T-helper 2 cell treated with Interferon-gamma antibody and Interleukin-4, amounts not matched to agents 100 ng/mL and 5 ng/mL, for 36 hours (primary cell): ENCODE measurements at regions not wholly inside any gene's neighbourhood (a gene's known extent, or its start where the extent isn't known, plus 50 kb on each side); places are given as distances from the start of the nearest gene placed in this dataset.
"Not testable (repeated sequence)": the region's sequence is repeated elsewhere in the genome, so short reads cannot be mapped to it uniquely, and the experiment has no call there.

ENCODE experiments used
- intact Hi-C: fragments of 100-400 bp; cut with micrococcal nuclease; formaldehyde crosslinking; loops from one replicate; pipeline ENCODE4 v1.15.1; 2023

GRCh38 chr2:125696560-125696959 lies 959.4 kb upstream of the GYPC start:
- intact Hi-C loops = no loop called here

DNA sequence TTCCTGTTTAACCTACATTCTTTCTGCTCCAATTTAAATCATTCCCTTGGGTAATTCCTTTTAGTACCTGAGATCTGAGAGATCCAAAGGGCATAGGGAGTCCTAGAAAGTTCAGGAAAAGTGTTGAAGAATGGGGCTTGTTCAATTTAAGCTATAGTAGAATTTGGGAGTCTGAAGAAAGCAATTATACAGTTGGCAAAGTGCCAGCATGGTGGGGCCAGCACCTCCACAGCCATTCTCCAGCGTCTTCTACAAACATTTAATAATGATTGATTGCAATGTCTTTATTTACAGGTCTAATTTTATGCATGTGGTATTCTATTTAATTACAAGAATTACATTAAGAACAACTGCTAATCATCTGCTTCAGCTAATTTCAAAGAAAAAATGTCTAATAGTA lies 957.7 kb upstream of the GYPC start:
- intact Hi-C loops = no loop called here

DNA sequence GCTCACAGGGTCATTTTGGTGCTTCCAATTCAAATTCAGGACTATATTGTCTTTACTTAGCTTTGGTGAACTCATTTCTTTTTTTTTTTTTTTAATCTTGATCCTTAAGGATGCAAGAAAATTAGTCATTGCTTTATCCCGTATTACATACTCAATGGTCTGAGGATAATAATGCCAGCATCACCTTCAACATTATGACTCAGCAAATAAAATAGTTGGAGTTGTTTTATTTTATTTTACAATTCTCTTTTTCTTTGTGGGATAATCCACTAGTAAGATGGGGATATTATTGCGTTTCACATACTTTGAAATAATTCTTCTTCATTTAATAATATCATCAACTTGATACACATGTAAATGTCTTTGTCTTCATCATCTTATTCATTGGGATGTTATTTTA lies 954.9 kb upstream of the GYPC start:
- intact Hi-C loops = no loop called here

DNA sequence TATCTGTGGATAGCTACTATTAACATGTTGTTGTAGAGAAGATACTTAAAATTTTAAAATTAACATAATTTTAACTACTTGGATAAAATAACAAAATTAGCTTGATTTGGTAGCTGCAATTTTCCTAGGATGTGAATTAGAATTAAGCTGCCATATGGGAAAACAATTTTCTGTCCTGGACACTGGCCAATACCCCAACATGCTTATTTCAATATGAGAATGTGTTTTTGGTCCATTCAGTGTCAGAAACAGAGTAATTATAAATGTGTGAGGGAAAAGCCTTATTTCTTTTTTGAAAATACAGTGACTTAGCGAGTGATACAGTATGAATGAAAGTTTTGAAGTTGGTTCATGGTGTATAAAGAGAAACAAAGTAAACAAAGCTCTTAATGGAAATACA lies 948.3 kb upstream of the GYPC start:
- intact Hi-C loops = no loop called here

- intact Hi-C loops = no loop called here
Measured at GRCh38 chr2:125710561-125710960, 945.4 kb upstream of the GYPC start.

DNA sequence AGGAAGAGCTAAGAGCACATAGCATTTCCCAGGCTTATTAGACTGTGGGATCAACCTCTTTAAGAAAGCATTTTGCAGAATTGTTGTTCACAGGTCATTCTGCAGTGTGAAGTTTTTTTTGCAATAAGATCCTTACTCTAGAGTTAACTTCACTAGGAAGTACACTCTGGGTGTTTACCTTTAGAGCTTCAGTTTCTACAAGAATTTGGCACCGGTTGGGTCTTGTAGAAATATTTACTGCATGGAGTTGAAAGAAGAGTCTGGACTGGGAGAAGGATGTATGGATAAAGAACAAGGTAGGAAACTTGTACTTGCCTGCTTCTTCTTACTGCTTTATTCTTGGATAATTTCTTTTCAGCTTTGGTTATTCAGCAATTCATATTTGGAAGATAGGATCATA lies 944.9 kb upstream of the GYPC start:
- intact Hi-C loops = no loop called here

DNA sequence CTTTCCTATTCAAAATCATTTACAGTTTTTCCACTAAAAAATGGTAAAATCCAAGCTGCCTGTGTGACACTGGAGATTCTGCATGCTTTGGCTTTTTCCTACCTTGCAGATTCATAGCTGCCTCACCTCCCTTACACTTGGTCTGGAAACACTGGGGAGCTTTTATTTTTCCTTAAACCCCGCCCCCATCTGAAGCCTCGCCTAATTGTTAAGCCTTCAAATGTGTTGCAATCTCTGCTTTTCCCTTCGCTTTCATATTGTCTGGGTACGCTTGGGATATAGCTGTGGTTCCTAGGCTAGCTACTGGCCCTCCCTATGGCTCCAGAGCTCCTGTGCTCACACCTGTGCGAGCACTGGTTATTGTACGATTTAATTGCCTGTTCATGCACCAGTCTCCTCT lies 942.4 kb upstream of the GYPC start:
- intact Hi-C loops = no loop called here

DNA sequence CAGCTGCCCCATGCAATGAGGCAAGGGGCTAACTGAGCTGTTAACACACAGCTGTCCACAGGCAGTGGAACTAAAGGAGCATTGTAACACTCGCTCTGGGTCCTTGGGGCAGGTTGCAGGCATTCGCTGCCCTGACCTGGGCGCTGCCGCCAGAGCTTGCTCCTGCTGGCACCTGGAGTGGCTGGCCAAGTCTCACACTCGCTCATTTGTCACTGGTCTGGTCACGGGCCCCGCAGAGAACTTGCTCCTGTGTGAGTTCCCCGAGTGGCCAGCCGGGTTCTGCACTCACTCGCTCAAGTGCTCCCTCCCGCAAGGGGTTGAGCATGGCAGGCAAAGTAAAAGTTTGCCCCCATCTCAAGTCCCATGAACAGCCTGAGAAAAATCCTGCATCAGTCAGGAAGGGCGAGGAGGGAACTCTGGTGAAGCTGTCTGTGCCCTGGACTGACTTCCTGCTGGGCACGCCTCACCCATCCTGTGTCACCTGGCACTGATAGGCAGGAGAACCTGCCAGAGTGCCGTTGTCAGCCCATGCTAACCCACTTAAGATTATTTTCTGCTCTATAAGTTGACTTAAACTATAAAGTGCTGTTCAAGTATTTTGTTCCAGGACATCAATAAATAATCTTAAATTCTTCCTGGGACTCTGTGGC lies 934.8 kb upstream of the GYPC start:
- intact Hi-C loops = no loop called here

- intact Hi-C loops = no loop called here
Measured at GRCh38 chr2:125730921-125731320, 925.0 kb upstream of the GYPC start.

- intact Hi-C loops = no loop called here
Measured at GRCh38 chr2:125736306-125736705, 919.7 kb upstream of the GYPC start.

DNA sequence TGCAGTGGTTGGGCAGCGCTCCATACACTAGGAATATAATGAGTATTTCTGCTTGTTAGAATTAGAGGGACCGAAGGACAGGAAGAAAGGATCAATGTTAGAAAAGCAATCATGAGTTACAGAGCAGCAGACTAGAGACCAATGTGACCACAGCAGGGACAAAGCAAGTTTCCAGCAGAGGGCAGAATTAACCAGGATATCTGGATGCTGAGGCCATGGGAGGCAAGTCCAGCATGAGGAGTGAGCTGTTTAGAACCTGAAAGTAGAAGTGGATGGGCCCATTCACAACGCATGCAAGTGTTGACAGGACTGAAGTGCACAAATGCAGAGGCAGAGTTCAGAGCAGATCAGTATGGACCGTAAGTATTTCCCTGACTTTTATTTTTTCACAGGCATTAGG lies 910.4 kb upstream of the GYPC start:
- intact Hi-C loops = no loop called here

DNA sequence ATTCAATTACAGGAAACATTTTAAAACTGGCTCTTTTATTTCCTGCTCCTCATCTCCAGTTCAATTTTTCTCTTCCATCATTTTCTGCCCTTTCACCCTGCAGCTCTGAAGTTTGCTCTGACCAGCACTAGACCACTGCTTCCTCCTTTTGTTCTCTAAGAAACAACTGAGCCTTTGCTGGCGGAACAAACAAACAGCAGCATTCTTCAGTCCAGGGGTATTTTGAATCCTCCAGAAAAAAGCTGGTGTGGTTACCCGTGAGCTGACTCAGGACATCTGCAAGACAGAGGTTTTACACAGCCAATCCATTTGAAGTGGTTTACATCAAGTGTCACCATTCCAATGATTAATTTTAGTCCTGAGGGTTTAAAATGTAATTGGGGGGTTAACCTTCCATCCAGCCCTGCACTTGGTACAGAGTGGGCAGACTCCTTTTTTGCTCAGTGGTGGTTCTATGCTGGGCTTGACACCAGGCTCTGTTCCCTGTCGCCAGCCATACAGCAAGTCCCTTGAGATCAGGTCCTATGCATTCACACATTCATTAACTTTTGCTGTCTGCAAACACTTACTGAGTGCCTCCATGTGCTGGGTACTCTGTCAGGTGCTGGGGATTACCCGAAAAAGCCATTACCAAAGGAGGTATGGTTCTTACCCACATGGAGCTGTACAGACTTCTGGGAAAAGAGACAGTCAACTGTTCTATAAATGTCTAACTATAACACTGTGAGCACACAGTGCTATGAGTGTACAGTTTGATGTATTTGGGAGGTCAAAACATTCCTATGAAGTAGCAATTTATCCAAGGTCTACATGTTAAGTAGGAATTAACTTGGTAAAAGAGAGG lies 909.4 kb upstream of the GYPC start:
- intact Hi-C loops = no loop called here

GRCh38 chr2:125747165-125747425 lies 908.9 kb upstream of the GYPC start:
- intact Hi-C loops = no loop called here

DNA sequence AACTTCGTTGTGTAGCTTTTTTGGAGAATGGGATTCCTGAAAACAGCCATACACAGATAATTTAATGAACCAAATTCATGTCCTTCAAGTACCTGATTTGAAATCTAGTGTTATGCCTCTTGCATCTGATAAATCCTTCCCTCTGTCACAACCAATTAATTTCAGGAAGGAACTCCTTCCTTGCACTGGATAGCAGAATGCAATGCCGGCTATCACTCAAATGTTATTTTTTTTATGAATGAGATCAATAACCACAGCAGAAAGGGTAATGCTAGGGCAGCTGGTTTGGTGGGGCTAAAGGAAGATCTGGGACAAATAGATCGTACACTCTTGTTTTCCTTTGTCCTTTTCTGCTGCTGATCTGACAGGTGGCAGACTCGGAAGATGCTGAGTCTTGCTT lies 899.5 kb upstream of the GYPC start:
- intact Hi-C loops = no loop called here

GRCh38 chr2:125796784-125797183 lies 859.2 kb upstream of the GYPC start:
- intact Hi-C loops = no loop called here

GRCh38 chr2:125797192-125797591 lies 858.8 kb upstream of the GYPC start:
- intact Hi-C loops = no loop called here

- intact Hi-C loops = no loop called here
Measured at GRCh38 chr2:125822746-125823145, 833.2 kb upstream of the GYPC start.

GRCh38 chr2:125825781-125826180 lies 830.2 kb upstream of the GYPC start:
- intact Hi-C loops = not testable (repeated sequence)

- intact Hi-C loops = no loop called here
Measured at GRCh38 chr2:125837128-125837527, 818.8 kb upstream of the GYPC start.

DNA sequence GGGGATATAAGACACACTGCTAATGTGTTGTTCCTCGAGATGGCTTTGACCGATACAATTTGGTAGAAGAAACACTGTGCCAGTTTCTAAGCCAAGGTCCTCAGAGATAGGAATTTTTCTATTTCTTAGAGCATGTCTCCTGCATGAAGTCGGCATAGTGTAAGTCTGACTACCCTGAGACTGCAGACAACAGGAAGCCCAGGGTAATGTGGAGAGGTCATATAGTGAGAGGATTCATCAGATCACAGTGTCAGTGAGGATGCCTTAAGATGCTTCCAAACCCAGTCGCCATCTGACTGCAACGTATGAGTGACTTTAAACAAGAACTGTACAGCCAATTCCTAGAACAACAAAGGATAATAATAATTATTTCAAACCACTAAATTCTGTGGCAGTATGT lies 818.3 kb upstream of the GYPC start:
- intact Hi-C loops = no loop called here

- intact Hi-C loops = no loop called here
Measured at GRCh38 chr2:125839945-125840344, 816.0 kb upstream of the GYPC start.

- intact Hi-C loops = no loop called here
Measured at GRCh38 chr2:125842041-125842440, 813.9 kb upstream of the GYPC start.

DNA sequence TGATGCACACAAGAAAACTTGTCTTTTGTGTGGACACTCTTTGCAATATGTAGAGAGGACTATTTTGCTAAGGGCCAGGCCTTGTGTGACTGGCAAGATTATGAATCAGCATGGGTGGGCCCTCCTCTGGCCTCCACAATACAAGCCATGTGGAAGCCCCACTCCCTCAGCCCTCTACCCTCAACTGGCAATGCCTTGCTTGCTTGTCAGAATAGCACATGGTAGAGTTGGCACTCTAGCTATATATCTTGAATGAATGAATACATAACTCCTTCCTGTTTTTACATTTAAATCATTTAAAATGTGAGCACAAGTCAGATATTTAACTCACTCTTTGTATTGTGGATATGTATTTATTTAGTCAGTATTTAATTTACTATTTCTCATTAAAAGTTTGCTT lies 805.4 kb upstream of the GYPC start:
- intact Hi-C loops = no loop called here
